CD4-positive, alpha-beta T cell treated with Interleukin-4 for 1 hour (primary cell): ENCODE measurements at regions not wholly inside any gene's neighbourhood (a gene's known extent, or its start where the extent isn't known, plus 50 kb on each side); places are given as distances from the start of the nearest gene placed in this dataset.

Experiments
- DNase-seq, 2 donors: peaks; one replicate each; pipeline ENCODE4 v3.0.0-alpha.2; 2020 to 2022

GRCh38 chr3:117874904-117875874 lies 1159.5 kb downstream of the IGSF11 start:
- no peak for DNase-seq

- DNase-seq = no peak
Observed at GRCh38 chr3:117875887-117876286, 1158.8 kb downstream of the IGSF11 start.

- DNase-seq = no peak
Observed at GRCh38 chr3:117880638-117881037, 1154.0 kb downstream of the IGSF11 start.

- DNase-seq = no peak
Observed at GRCh38 chr3:117881210-117881609, 1153.4 kb downstream of the IGSF11 start.

- no peak for DNase-seq
Observed at GRCh38 chr3:117885011-117885441, 1149.6 kb downstream of the IGSF11 start.

GRCh38 chr3:117886147-117886546 lies 1148.5 kb downstream of the IGSF11 start:
- no peak for DNase-seq

GRCh38 chr3:117887031-117887430 lies 1147.6 kb downstream of the IGSF11 start:
- no peak for DNase-seq

GRCh38 chr3:117887901-117888300 lies 1146.7 kb downstream of the IGSF11 start:
- no peak for DNase-seq

GRCh38 chr3:117892431-117892841 lies 1142.2 kb downstream of the IGSF11 start:
- no peak for DNase-seq

- DNase-seq = no peak
Observed at GRCh38 chr3:117893001-117893400, 1141.6 kb downstream of the IGSF11 start.

GRCh38 chr3:117893638-117894037 lies 1141.0 kb downstream of the IGSF11 start:
- DNase-seq = no peak

GRCh38 chr3:117898722-117899522 lies 1135.7 kb downstream of the IGSF11 start:
- DNase-seq = no peak

GRCh38 chr3:117903226-117903625 lies 1131.4 kb downstream of the IGSF11 start:
- no peak for DNase-seq

GRCh38 chr3:117910820-117911521 lies 1123.7 kb downstream of the IGSF11 start:
- DNase-seq = no peak

- no peak for DNase-seq
Observed at GRCh38 chr3:117912352-117912751, 1122.3 kb downstream of the IGSF11 start.

- no peak for DNase-seq
Observed at GRCh38 chr3:117914540-117915100, 1120.0 kb downstream of the IGSF11 start.

- DNase-seq = no peak
Observed at GRCh38 chr3:117916839-117917238, 1117.8 kb downstream of the IGSF11 start.

- DNase-seq = no peak
Observed at GRCh38 chr3:117919621-117920020, 1115.0 kb downstream of the IGSF11 start.

GRCh38 chr3:117920253-117920898 lies 1114.3 kb downstream of the IGSF11 start:
- no peak for DNase-seq

- no peak for DNase-seq
Observed at GRCh38 chr3:117921411-117921810, 1113.2 kb downstream of the IGSF11 start.

- DNase-seq = no peak
Observed at GRCh38 chr3:117922039-117922438, 1112.6 kb downstream of the IGSF11 start.

GRCh38 chr3:117926819-117927218 lies 1107.8 kb downstream of the IGSF11 start:
- no peak for DNase-seq
